Liver (tissue), 7 donors: ENCODE measurements at regions not wholly inside any gene's neighbourhood (a gene's known extent, or its start where the extent isn't known, plus 50 kb on each side); places are given as distances from the start of the nearest gene placed in this dataset.

ENCODE experiments used
- DNase-seq: peaks from one replicate; pipeline ENCODE4 v3.0.0-alpha.2; 2017; ENCODE audit warnings: low spot score
- H3K27ac ChIP-seq, 2 donors: one replicate each; pipeline ENCODE4 v1.7.0; 2013; ENCODE audit warnings: inconsistent platforms in 2 of 2, low read length in 2 of 2, control low read depth in 1 of 2, low read depth in 1 of 2, mild to moderate bottlenecking in 1 of 2
- H3K27me3 ChIP-seq, 4 donors: one replicate each; pipeline versions ENCODE4 v1.6.1 to v1.7.0; 2013; ENCODE audit warnings: low read length in 3 of 4, inconsistent platforms in 1 of 4, mild to moderate bottlenecking in 1 of 4, moderate library complexity in 1 of 4; ENCODE audit not compliant: control insufficient read depth in 4 of 4, insufficient read depth in 4 of 4
- H3K36me3 ChIP-seq, 4 donors: one replicate each; pipeline versions ENCODE4 v1.6.1 to v1.7.0; 2013; ENCODE audit warnings: low read length in 3 of 4, mild to moderate bottlenecking in 3 of 4, low read depth in 1 of 4, moderate library complexity in 1 of 4; ENCODE audit not compliant: control insufficient read depth in 4 of 4, insufficient read depth in 3 of 4
- H3K4me1 ChIP-seq, 4 donors: one replicate each; pipeline versions ENCODE4 v1.6.1 to v1.7.0; 2013; ENCODE audit warnings: low read length in 3 of 4, mild to moderate bottlenecking in 3 of 4, moderate library complexity in 1 of 4; ENCODE audit not compliant: control insufficient read depth in 4 of 4, insufficient read depth in 4 of 4
- H3K4me3 ChIP-seq, 3 donors: one replicate each; pipeline versions ENCODE4 v1.6.1 to v1.7.0; 2013; ENCODE audit warnings: low read length in 3 of 3, control low read depth in 1 of 3, low read depth in 1 of 3, mild to moderate bottlenecking in 1 of 3
- H3K9ac ChIP-seq, 2 donors: one replicate each; pipeline ENCODE4 v1.7.0; 2013; ENCODE audit warnings: low read length in 2 of 2, mild to moderate bottlenecking in 2 of 2, moderate library complexity in 2 of 2, control low read depth in 1 of 2, low read depth in 1 of 2
- H3K9me3 ChIP-seq, 4 donors: one replicate each; pipeline versions ENCODE4 v1.6.1 to v1.7.0; 2013; ENCODE audit warnings: low read length in 3 of 4; ENCODE audit not compliant: control insufficient read depth in 4 of 4
- EGR1 ChIP-seq, 2 donors: IDR thresholded peaks; 2 replicates each; pipeline ENCODE4 v1.6.1; 2016 to 2018; ENCODE audit warnings: antibody characterized with exemption in 2 of 2, low read depth in 2 of 2
- FOXA1 ChIP-seq: IDR thresholded peaks from 2 replicates; pipeline ENCODE4 v1.6.1; 2016; ENCODE audit warnings: antibody characterized with exemption
- FOXA2 ChIP-seq: IDR thresholded peaks from 2 replicates; pipeline ENCODE4 v1.6.1; 2016; ENCODE audit warnings: antibody characterized with exemption
- GABPA ChIP-seq, 2 donors: IDR thresholded peaks in 1 of 2; conservative IDR thresholded peaks in 1 of 2; 2 replicates each; pipeline ENCODE4 v1.6.1; 2016; ENCODE audit warnings: antibody characterized with exemption in 2 of 2, mild to moderate bottlenecking in 1 of 2, moderate library complexity in 1 of 2
- HNF4A ChIP-seq, 2 donors: conservative IDR thresholded peaks; 2 replicates each; pipeline ENCODE4 v1.6.1; 2016; ENCODE audit warnings: antibody characterized with exemption in 2 of 2, mild to moderate bottlenecking in 2 of 2
- HNF4G ChIP-seq: IDR thresholded peaks from 2 replicates; pipeline ENCODE4 v1.6.1; 2016; ENCODE audit warnings: antibody characterized with exemption
- JUND ChIP-seq, 2 donors: IDR thresholded peaks; 2 replicates each; pipeline ENCODE4 v1.6.1; 2016; ENCODE audit warnings: antibody characterized with exemption in 2 of 2
- NR2F2 ChIP-seq: IDR thresholded peaks from 2 replicates; pipeline ENCODE4 v1.6.1; 2016; ENCODE audit warnings: antibody characterized with exemption
- RAD21 ChIP-seq, 2 donors: IDR thresholded peaks; 2 replicates each; pipeline ENCODE4 v1.6.1; 2016; ENCODE audit warnings: antibody characterized with exemption in 2 of 2, mild to moderate bottlenecking in 2 of 2
- REST ChIP-seq: IDR thresholded peaks from 2 replicates; pipeline ENCODE4 v1.6.1; 2016; ENCODE audit warnings: antibody characterized with exemption, mild to moderate bottlenecking
- RXRA ChIP-seq, 2 donors: IDR thresholded peaks; 2 replicates each; pipeline ENCODE4 v1.6.1; 2017 to 2018; ENCODE audit warnings: antibody characterized with exemption in 2 of 2, mild to moderate bottlenecking in 1 of 2
- SP1 ChIP-seq: IDR thresholded peaks from 2 replicates; pipeline ENCODE4 v1.6.1; 2018; ENCODE audit warnings: antibody characterized with exemption, mild to moderate bottlenecking
- TAF1 ChIP-seq: conservative IDR thresholded peaks from 2 replicates; pipeline ENCODE4 v1.6.1; 2016; ENCODE audit warnings: antibody characterized with exemption, mild to moderate bottlenecking
- YY1 ChIP-seq: IDR thresholded peaks from 2 replicates; pipeline ENCODE4 v1.6.1; 2016; ENCODE audit warnings: antibody characterized with exemption, mild to moderate bottlenecking
- ZBTB33 ChIP-seq: IDR thresholded peaks from 2 replicates; pipeline ENCODE4 v1.6.1; 2016; ENCODE audit warnings: antibody characterized with exemption
- WGBS: extraction: QIAGEN DNeasy Blood & Tissue Kit; methylation state at CpG from one replicate; pipeline ENCODE4 v1.1.7; 2013; 5-methylcytosine and 5-hydroxymethylcytosine counted together
- TF ChIP-seq, protein P1 (sequence below): IDR thresholded peaks from 2 replicates; pipeline ENCODE4 v1.6.1; 2016; ENCODE audit warnings: antibody characterized with exemption
- TF ChIP-seq, protein P2 (sequence below): IDR thresholded peaks from 2 replicates; pipeline ENCODE4 v1.6.1; 2016; ENCODE audit warnings: antibody characterized with exemption
- donor health status: healthy.
- donor health status: healthy.
- donor health status: healthy.
- donor health status: healthy.

DNA sequence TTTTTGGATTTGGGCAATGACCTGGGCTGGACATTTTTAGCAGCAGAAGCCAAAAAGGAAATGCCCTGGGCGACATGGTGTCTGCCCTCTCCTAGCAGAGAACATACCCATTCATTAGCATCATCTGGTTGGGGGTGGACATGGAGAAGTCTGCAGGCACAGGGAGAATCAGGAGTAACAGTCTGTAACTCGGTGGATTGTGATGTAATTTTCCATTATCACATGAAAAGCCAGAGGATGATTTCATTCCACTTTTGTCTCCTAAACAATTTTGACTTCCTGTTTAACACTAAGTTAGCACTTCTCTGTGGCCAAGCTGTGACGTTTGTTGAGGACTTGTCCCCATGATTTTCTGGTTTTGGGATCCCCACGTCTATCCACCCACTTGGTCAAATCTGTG is 153.8 kb upstream of the HABP2 start:
- DNase-seq: no peak
- H3K4me3 ChIP-seq: no peak overlapping the region
- 67% methylated on average over 4 of the region's 4 CpGs for WGBS
- H3K27me3 ChIP-seq: no peaks in the 10 kb centered on the region
- H3K36me3 ChIP-seq: no peaks in the 10 kb centered on the region
- H3K27ac ChIP-seq: no peak overlapping the region
- H3K9ac ChIP-seq: no peak overlapping the region
- peaks cover 0 to 16% (median 5%) of the 10 kb centered on the region in 4 donors for H3K4me1 ChIP-seq
- H3K9me3 ChIP-seq: no peaks in the 10 kb centered on the region
- no peak for TF ChIP-seq REST

GRCh38 chr10:113402602-113403001 is 150.3 kb upstream of the HABP2 start:
- Histone ChIP-seq H3K27ac (no peak overlapping the region), H3K9ac (no peak overlapping the region), H3K27me3 (no peaks in the 10 kb centered on the region), H3K9me3 (no peaks in the 10 kb centered on the region), H3K36me3 (no peaks in the 10 kb centered on the region), H3K4me3 (no peak overlapping the region), H3K4me1 (peaks cover 0 to 5% (median 1%) of the 10 kb centered on the region in 4 donors)
- 59% methylated on average over 3 of the region's 3 CpGs for WGBS
- no peak for DNase-seq
- TF ChIP-seq, protein P1, sequence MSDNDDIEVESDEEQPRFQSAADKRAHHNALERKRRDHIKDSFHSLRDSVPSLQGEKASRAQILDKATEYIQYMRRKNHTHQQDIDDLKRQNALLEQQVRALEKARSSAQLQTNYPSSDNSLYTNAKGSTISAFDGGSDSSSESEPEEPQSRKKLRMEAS: no peak
- no peak for TF ChIP-seq JUND (IDR thresholded peaks at IDR 0.05)

DNA sequence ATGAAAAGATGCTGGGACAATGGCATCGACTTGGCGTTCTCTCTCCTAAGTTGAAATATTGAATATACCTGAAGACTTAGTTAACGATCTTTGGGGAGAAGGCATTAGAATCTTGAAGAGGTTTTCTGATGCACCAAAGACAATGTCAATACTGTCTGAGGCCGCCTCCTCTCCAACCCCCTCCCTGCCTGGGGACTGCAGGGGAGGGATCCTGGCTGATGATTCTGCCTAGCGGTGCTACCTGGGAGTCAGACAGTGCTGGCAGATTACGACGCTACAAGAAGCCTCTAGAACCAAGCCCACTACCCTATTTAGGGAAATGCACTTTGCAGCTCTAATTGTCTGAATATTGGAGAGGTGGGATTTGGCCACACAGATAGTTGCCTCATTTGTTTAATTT is 145.6 kb upstream of the HABP2 start:
- no peaks in the 10 kb centered on the region for H3K36me3 ChIP-seq
- no peak overlapping the region for H3K9ac ChIP-seq
- TF ChIP-seq RXRA (IDR thresholded peaks at IDR 0.05): no peak
- TF ChIP-seq NR2F2: no peak
- H3K9me3 ChIP-seq: no peaks in the 10 kb centered on the region
- no peaks in the 10 kb centered on the region for H3K27me3 ChIP-seq
- DNase-seq: no peak
- H3K27ac ChIP-seq: no peak overlapping the region
- H3K4me1 ChIP-seq: no peaks in the 10 kb centered on the region
- 76% methylated on average over 7 of the region's 7 CpGs for WGBS
- no peak overlapping the region for H3K4me3 ChIP-seq

- Histone ChIP-seq H3K4me1 (no peaks in the 10 kb centered on the region), H3K9ac (no peak overlapping the region), H3K4me3 (no peak overlapping the region), H3K27me3 (no peaks in the 10 kb centered on the region), H3K27ac (no peak overlapping the region), H3K36me3 (no peaks in the 10 kb centered on the region), H3K9me3 (no peaks in the 10 kb centered on the region)
- DNase-seq: no peak
- WGBS: 93% methylated on average over 10 of the region's 10 CpGs
- TF ChIP-seq GABPA (IDR thresholded peaks at IDR 0.05 in 1 of 2, conservative IDR thresholded peaks at IDR 0.05 in 1 of 2): no peak
- TF ChIP-seq, protein P2, sequence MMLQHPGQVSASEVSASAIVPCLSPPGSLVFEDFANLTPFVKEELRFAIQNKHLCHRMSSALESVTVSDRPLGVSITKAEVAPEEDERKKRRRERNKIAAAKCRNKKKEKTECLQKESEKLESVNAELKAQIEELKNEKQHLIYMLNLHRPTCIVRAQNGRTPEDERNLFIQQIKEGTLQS: no peak
- no peak for TF ChIP-seq ZBTB33
- TF ChIP-seq FOXA2: no peak
- no peak for TF ChIP-seq YY1
- TF ChIP-seq TAF1: no peak
- no peak for TF ChIP-seq RXRA (IDR thresholded peaks at IDR 0.05)
- TF ChIP-seq EGR1 (IDR thresholded peaks at IDR 0.05; ENCODE audit: low read depth in 2 of 2): no peak
- TF ChIP-seq HNF4A (conservative IDR thresholded peaks at IDR 0.05): no peak
- TF ChIP-seq RAD21 (IDR thresholded peaks at IDR 0.05): no peak
- no peak for TF ChIP-seq HNF4G
- TF ChIP-seq NR2F2: no peak
- TF ChIP-seq SP1: no peak
- TF ChIP-seq FOXA1: no peak
- TF ChIP-seq, protein P1: no peak
These were observed 143.7 kb upstream of the HABP2 start for GRCh38 chr10:113409175-113409574.
